Stomach (tissue), 8 donors: ENCODE measurements at regions not wholly inside any gene's neighbourhood (a gene's known extent, or its start where the extent isn't known, plus 50 kb on each side); places are given as distances from the start of the nearest gene placed in this dataset.
A peak's percentile ranks its signal among the peaks of the same experiment; 100 is the strongest.

Experiments used
- DNase-seq, 2 donors: peaks; one replicate each; pipeline versions ENCODE4 v3.0.0 to v3.0.0-alpha.2; 2013 to 2019
- H3K27ac ChIP-seq, 5 donors: fragments of 200-600 bp in 4 of 5; sonication (generic) in 4 of 5; one replicate each; pipeline ENCODE4 v1.5.1; 2013 to 2019; ENCODE audit warnings: mild to moderate bottlenecking in 1 of 5, moderate library complexity in 1 of 5
- H3K27me3 ChIP-seq, 3 donors: fragments of 200-600 bp; sonication (generic); one replicate each; pipeline ENCODE4 v1.5.1; 2017 to 2019; ENCODE audit warnings: mixed run types in 1 of 3
- H3K36me3 ChIP-seq, 4 donors: fragments of 200-600 bp; sonication (generic); 1 replicate in 3 of 4; 2 replicates in 1 of 4; pipeline ENCODE4 v1.5.1; 2016 to 2019
- H3K4me1 ChIP-seq, 4 donors: fragments of 200-600 bp; sonication (generic); one replicate each; pipeline ENCODE4 v1.5.1; 2016 to 2019
- H3K4me3 ChIP-seq, 4 donors: fragments of 200-600 bp; sonication (generic) in 3 of 4; one replicate each; pipeline ENCODE4 v1.5.1; 2016 to 2019; ENCODE audit warnings: mild to moderate bottlenecking in 1 of 4
- H3K9me3 ChIP-seq, 4 donors: fragments of 200-600 bp; sonication (generic); one replicate each; pipeline ENCODE4 v1.5.1; 2016 to 2019
- EP300 ChIP-seq: sonication (generic); formaldehyde crosslinking; IDR thresholded peaks from one replicate; pipeline ENCODE4 v1.6.1; 2017; ENCODE audit warnings: antibody characterized with exemption
- POLR2A ChIP-seq, 4 donors: fragments of 450-650 bp; IDR thresholded peaks; one replicate each; pipeline ENCODE4 v1.6.1; 2016; ENCODE audit warnings: antibody characterized with exemption in 4 of 4, control low read depth in 2 of 4, mild to moderate bottlenecking in 1 of 4, moderate library complexity in 1 of 4
- POLR2AphosphoS5 ChIP-seq, 3 donors: sonication (generic); formaldehyde crosslinking; IDR thresholded peaks; one replicate each; pipeline ENCODE4 v1.6.1; 2016; ENCODE audit warnings: antibody characterized with exemption in 3 of 3
- WGBS, 5 donors: extraction: QIAGEN DNeasy Blood & Tissue Kit in 3 of 5; methylation state at CpG; one replicate each; pipeline versions ENCODE4 v1.1.5 to v1.1.7; 2013 to 2018; 5-methylcytosine and 5-hydroxymethylcytosine counted together
- intact Hi-C: fragments of 100-400 bp; cut with DNase I; formaldehyde crosslinking; loops from one replicate; pipeline ENCODE4 v1.15.1; 2023; ENCODE audit warnings: low total_unique reads
- TF ChIP-seq, protein P1 (sequence below), 7 experiments: fragments of 450-650 bp in 4 of 7; fragments of 200-600 bp in 3 of 7; sonication (generic) in 3 of 7; IDR thresholded peaks; one replicate each; pipeline ENCODE4 v1.5.1; 2016 to 2019; ENCODE audit warnings: antibody characterized with exemption in 7 of 7, control low read depth in 2 of 7, mild to moderate bottlenecking in 1 of 7
- donor health status: healthy with polysubstance abuse.
- donor health status: Bipolar disorder and iron deficiency.
- donor health status: healthy.

- H3K27ac ChIP-seq = no peak overlapping the region
Measured at GRCh38 chr1:95313527-95313926, 79.5 kb downstream of the RWDD3 start.

DNA sequence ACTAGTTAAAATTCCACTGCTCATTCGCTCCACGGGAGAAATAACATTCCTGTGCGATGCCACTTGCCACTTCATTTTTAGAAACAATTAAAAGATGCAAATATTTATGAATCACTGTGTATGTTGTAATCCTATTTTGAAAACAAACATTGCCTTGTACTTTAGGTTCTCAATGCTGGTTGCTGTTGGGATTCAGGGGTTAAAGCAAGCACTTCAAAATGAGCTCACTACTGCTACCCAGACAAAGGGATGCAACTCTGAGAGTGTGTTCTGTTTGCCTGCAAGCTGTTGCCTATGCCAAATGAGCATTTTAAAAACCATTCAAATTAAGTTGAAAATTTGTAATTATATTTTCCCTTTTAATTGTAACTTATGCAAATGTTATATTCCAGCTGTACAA is 87.5 kb downstream of the RWDD3 start:
- no peak for DNase-seq
- 62 to 78% (median 70%) methylated on average over 3 of the region's 3 CpGs for WGBS, 5 donors
- Histone ChIP-seq H3K4me1 (no peaks in the 10 kb centered on the region), H3K9me3 (no peaks in the 10 kb centered on the region), H3K27me3 (no peaks in the 10 kb centered on the region), H3K36me3 (no peaks in the 10 kb centered on the region), H3K4me3 (no peak overlapping the region), H3K27ac (no peak overlapping the region)
- intact Hi-C loops = no loop called here
- TF ChIP-seq, protein P1, sequence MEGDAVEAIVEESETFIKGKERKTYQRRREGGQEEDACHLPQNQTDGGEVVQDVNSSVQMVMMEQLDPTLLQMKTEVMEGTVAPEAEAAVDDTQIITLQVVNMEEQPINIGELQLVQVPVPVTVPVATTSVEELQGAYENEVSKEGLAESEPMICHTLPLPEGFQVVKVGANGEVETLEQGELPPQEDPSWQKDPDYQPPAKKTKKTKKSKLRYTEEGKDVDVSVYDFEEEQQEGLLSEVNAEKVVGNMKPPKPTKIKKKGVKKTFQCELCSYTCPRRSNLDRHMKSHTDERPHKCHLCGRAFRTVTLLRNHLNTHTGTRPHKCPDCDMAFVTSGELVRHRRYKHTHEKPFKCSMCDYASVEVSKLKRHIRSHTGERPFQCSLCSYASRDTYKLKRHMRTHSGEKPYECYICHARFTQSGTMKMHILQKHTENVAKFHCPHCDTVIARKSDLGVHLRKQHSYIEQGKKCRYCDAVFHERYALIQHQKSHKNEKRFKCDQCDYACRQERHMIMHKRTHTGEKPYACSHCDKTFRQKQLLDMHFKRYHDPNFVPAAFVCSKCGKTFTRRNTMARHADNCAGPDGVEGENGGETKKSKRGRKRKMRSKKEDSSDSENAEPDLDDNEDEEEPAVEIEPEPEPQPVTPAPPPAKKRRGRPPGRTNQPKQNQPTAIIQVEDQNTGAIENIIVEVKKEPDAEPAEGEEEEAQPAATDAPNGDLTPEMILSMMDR (IDR thresholded peaks at IDR 0.05) = no peak
- no peak for TF ChIP-seq EP300
- no peak for TF ChIP-seq POLR2A (IDR thresholded peaks at IDR 0.05)
- no peak for TF ChIP-seq POLR2AphosphoS5 (IDR thresholded peaks at IDR 0.05)

More at GRCh38 chr1:95313527-95313926, 79.5 kb downstream of the RWDD3 start:
- H3K36me3 ChIP-seq = no peaks in the 10 kb centered on the region
- no peak for DNase-seq
- no peaks in the 10 kb centered on the region for H3K9me3 ChIP-seq
- TF ChIP-seq POLR2A (IDR thresholded peaks at IDR 0.05) (no peak), POLR2AphosphoS5 (IDR thresholded peaks at IDR 0.05) (no peak), EP300 (no peak)
- TF ChIP-seq, protein P1 (IDR thresholded peaks at IDR 0.05) = no peak
- H3K4me1 ChIP-seq = no peaks in the 10 kb centered on the region
- 60 to 75% (median 67%) methylated on average over 3 of the region's 3 CpGs for WGBS, 5 donors
- no peak overlapping the region for H3K4me3 ChIP-seq
- peaks cover 0 to under 1% (median 0%) of the 10 kb centered on the region in 3 donors for H3K27me3 ChIP-seq
- intact Hi-C loops = no loop called here

DNA sequence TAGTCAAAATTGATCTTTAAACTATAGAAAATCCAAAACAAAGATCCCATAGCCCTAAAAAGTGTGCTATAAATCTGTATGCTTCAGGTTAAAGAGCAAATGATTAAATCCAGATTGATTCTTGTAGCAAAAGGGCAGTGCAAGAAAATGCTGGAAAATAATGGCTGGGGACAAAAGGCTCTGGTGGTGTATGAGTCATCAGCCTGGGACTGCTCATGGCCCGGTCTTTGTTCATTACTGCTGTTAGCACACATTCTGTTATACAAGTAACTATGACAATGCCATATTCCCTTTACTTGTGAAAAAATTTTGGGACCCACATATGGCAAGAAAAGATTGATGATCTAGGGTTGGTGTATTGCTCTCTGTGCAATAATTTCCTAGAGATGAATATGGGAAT is 89.1 kb downstream of the RWDD3 start:
- no peak overlapping the region for H3K4me3 ChIP-seq
- no peaks in the 10 kb centered on the region for H3K9me3 ChIP-seq
- H3K27me3 ChIP-seq = no peaks in the 10 kb centered on the region
- 21 to 58% (median 30%) methylated on average over 1 of the region's 1 CpG for WGBS, 5 donors
- H3K27ac ChIP-seq = no peak overlapping the region
- peak in 1 of 2 donors; percentile 46 for DNase-seq
- H3K4me1 ChIP-seq = no peaks in the 10 kb centered on the region
- intact Hi-C loops = no loop called here
- TF ChIP-seq EP300 = no peak
- TF ChIP-seq POLR2AphosphoS5 (IDR thresholded peaks at IDR 0.05) = no peak
- TF ChIP-seq POLR2A (IDR thresholded peaks at IDR 0.05) = no peak
- TF ChIP-seq, protein P1 (IDR thresholded peaks at IDR 0.05) = no peak
- H3K36me3 ChIP-seq = no peaks in the 10 kb centered on the region

DNA sequence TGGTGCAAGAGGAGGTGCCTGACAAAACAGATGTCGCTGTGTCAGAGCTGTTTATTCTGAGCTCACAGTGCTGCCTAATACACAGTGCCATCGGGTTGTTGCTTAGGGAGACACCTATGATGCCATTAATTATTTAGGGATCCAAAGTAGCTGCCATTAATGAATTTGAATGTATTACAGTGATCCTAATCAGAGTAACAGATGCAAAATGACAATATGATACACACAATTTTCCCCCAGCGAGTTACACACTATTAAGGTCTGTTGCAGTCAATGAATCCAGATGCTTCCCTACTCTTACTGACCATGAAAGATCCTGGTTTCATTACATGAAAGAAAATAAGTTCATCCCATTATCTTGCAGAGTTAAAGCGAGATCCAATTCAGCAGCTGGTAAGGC is 91.3 kb downstream of the RWDD3 start:
- Histone ChIP-seq H3K4me1 (no peaks in the 10 kb centered on the region), H3K4me3 (no peak overlapping the region), H3K36me3 (no peaks in the 10 kb centered on the region), H3K27me3 (no peaks in the 10 kb centered on the region), H3K9me3 (no peaks in the 10 kb centered on the region), H3K27ac (no peak overlapping the region)
- WGBS, 5 donors = 76 to 90% (median 84%) methylated on average over 4 of the region's 4 CpGs
- no peak for DNase-seq
- TF ChIP-seq POLR2AphosphoS5 (IDR thresholded peaks at IDR 0.05) (no peak), EP300 (no peak), POLR2A (IDR thresholded peaks at IDR 0.05) (no peak)
- TF ChIP-seq, protein P1 (IDR thresholded peaks at IDR 0.05) = no peak
- intact Hi-C loops = no loop called here
